ENCODE measurements at regions not wholly inside any gene's neighbourhood (a gene's known extent, or its start where the extent isn't known, plus 50 kb on each side); places are given as distances from the start of the nearest gene placed in this dataset.

DNA sequence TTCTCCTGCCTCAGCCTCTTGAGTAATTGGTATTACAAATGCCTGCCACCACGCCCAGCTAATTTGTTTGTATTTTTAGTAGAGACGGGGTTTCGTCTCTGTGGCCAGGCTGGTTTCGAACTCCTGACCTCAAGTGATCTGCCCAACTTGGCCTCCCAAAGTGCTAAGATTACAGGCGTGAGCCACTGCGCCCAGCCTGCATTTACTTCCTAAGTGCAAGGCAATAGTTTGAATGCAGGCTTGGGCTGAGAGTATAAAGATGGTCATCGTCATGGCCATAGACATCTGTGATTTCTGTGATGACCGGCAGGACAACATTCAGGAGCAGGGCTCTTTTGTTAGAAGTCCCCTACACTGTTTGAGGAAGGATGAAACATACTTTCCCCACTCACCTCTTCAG, 393.9 kb upstream of the SHH start:
- no peak overlapping the region for H3K4me3 Mint-ChIP-seq
- DNase-seq, result no peak
- CTCF ChIA-PET, result no interaction called here
- peaks cover 5% of the 10 kb centered on the region for H3K27me3 Mint-ChIP-seq
- H3K36me3 Mint-ChIP-seq, result no peaks in the 10 kb centered on the region
- H3K4me1 Mint-ChIP-seq, result no peaks in the 10 kb centered on the region
- H3K27ac Mint-ChIP-seq, result no peak overlapping the region
- no peaks in the 10 kb centered on the region for H3K9me3 Mint-ChIP-seq

DNA sequence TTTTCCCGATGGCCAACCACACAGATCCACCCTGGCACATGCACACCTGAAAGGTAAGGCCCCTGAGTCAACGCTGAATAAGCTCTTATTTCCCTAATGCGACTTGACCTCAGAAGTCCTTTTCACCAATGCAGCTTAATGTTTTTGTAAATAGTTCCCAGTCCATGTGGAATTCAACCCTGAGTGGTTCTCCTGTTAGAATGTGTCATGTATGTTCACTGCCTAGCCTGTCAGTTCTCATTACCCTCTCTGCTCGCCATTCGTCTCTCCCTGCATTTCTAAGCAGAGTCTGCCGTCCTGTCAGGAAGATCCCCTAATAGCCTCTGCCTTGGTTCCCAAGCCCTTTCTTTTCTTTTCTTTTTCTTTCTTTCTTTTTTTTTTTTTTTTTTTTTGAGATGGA, 392.6 kb upstream of the SHH start:
- Mint-ChIP-seq H3K4me1 (no peaks in the 10 kb centered on the region), H3K4me3 (no peak overlapping the region), H3K27me3 (peaks cover 5% of the 10 kb centered on the region), H3K36me3 (no peaks in the 10 kb centered on the region), H3K9me3 (no peaks in the 10 kb centered on the region), H3K27ac (no peak overlapping the region)
- CTCF ChIA-PET, result no interaction called here
- no peak for DNase-seq

DNA sequence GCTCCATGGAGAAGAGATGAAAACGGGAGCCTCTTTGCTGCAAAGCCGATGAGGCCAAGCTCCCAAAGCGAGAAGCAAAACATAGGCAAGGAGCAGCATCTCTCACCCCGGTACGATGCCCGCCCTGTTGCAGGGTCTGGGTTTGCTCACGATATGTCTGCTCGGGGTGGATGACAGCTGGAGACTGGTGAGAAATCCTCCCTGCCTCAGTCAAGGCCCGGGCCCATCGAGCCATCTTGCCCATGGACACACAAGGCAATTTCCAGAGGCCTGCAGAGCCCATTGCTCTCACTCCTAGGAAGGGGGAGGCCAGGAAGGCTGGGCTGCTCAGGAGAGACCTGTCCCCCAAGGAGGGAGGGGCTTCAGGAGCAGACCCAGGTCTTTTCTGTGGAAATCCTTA, 391.7 kb upstream of the SHH start:
- Mint-ChIP-seq H3K9me3 (no peaks in the 10 kb centered on the region), H3K27ac (no peak overlapping the region), H3K4me1 (no peaks in the 10 kb centered on the region), H3K4me3 (no peak overlapping the region), H3K27me3 (no peaks in the 10 kb centered on the region), H3K36me3 (no peaks in the 10 kb centered on the region)
- CTCF ChIA-PET, result no interaction called here
- no peak for DNase-seq

DNA sequence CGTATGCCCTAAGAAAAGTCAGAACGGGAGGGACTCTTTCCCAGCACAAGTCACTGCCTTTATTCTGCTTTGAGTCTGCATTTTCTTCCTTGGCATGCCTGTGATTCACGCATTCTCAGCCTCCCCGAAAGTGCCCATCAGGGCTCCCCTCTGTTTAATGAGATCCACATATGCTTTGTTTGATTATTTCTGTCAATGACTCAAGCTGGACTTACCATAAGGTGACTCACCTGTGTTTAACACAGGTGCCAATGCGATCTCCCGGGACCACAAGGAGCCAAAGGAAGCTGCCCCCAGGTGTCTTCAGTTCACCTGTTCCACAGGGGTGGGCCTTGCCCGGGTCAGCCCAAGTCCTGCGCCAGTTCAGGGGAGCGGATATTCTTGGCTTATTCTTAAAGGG, 386.0 kb upstream of the SHH start:
- Mint-ChIP-seq H3K4me1 (no peaks in the 10 kb centered on the region), H3K9me3 (no peaks in the 10 kb centered on the region), H3K4me3 (no peak overlapping the region), H3K27ac (no peak overlapping the region), H3K27me3 (peaks cover 4% of the 10 kb centered on the region), H3K36me3 (no peaks in the 10 kb centered on the region)
- CTCF ChIA-PET, result no interaction called here
- DNase-seq, result no peak

DNA sequence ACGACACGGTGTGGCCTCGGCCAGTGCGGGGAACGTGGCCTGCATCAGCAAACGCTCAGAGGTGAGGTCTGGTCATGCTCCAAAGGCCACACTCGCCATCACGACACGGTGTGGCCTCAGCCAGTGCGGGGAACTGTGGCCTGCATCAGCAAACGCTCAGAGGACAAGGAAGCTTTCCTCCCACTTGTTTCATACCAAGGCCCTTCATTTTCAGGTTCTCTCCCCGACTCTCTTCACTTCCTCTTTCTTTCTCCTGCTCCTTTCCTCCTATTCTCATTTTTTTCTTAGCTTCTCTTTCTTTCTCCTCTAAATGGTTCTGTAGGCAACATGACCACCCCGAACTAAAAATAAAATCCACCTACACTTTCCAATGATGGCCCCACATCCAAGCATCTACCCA, 384.4 kb upstream of the SHH start:
- CTCF ChIA-PET, result no interaction called here
- DNase-seq, result no peak

DNA sequence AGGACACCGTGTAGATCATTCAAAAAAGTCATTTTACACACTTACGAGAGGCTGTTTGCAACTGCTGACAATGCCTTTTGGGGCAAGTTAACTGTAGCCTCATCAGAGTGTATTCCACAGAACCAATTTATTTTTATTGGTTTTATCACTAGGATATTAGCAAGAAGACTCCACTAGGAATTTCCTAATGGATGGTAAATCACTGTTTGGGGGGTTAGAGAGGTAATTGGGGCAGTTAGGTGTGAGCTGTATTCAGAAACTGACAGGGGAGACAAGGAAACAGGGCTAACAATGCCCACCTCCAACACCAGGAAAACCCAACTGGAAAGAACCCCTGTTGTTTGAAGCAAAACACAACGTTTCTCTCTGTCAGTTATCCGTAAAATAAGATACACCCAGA, 383.0 kb upstream of the SHH start:
- H3K4me3 Mint-ChIP-seq, result no peak overlapping the region
- CTCF ChIA-PET, result no interaction called here
- peaks cover 4% of the 10 kb centered on the region for H3K27me3 Mint-ChIP-seq
- H3K9me3 Mint-ChIP-seq, result no peaks in the 10 kb centered on the region
- no peaks in the 10 kb centered on the region for H3K4me1 Mint-ChIP-seq
- DNase-seq, result no peak
- no peaks in the 10 kb centered on the region for H3K36me3 Mint-ChIP-seq
- H3K27ac Mint-ChIP-seq, result no peak overlapping the region

More for the DNA sequence above, 384.4 kb upstream of the SHH start:
- no peaks in the 10 kb centered on the region for H3K36me3 Mint-ChIP-seq
- H3K4me3 Mint-ChIP-seq, result no peak overlapping the region
- H3K27me3 Mint-ChIP-seq, result peaks cover 4% of the 10 kb centered on the region
- no peak overlapping the region for H3K27ac Mint-ChIP-seq
- no peaks in the 10 kb centered on the region for H3K4me1 Mint-ChIP-seq
- no peaks in the 10 kb centered on the region for H3K9me3 Mint-ChIP-seq

DNA sequence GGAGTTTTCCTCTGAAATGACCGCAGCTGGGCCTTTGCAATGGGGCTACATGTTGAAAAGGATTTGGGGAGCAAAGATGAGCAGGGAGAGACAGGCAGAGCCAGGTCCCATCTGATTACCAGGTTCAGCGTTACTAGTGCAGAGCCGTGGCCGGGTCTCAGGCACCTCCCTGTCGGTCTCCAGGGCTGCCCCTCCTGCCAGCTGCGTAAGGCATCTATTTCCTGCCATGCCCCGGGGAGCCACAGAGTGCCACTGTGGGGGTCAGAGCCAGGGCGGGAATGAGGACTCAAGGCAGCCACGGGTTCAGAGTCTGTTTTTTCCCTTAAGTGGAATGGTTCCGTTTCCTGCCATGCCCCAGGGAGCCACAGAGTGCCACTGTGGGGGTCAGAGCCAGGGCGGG, 382.6 kb upstream of the SHH start:
- Mint-ChIP-seq H3K27me3 (peaks cover 4% of the 10 kb centered on the region), H3K27ac (no peak overlapping the region), H3K4me3 (no peak overlapping the region), H3K4me1 (no peaks in the 10 kb centered on the region), H3K36me3 (no peaks in the 10 kb centered on the region), H3K9me3 (no peaks in the 10 kb centered on the region)
- no peak for DNase-seq
- CTCF ChIA-PET, result no interaction called here

DNA sequence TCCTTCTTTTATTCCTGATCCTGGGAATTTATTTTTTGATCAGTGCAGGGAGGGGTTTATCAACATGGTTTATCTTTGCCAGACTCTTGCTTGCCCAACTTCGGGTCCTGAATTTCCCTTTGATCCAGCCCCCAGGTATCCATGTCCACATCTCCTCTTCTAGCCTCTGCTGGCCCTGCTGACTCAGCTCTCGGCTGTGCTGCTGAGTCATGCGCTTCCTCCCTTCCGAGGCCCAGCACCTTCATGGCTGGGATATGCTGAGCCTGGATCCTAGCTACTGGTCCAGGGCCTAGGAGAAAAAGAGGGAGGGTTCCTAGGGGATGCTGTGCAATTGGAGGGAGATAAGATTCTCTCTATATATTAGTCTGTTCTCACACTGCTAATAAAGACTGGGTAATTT, 380.7 kb upstream of the SHH start:
- H3K4me3 Mint-ChIP-seq, result no peak overlapping the region
- H3K9me3 Mint-ChIP-seq, result peaks cover 2% of the 10 kb centered on the region
- no peak overlapping the region for H3K27ac Mint-ChIP-seq
- CTCF ChIA-PET, result no interaction called here
- no peaks in the 10 kb centered on the region for H3K36me3 Mint-ChIP-seq
- DNase-seq, result no peak
- peaks cover 4% of the 10 kb centered on the region for H3K27me3 Mint-ChIP-seq
- no peaks in the 10 kb centered on the region for H3K4me1 Mint-ChIP-seq

DNA sequence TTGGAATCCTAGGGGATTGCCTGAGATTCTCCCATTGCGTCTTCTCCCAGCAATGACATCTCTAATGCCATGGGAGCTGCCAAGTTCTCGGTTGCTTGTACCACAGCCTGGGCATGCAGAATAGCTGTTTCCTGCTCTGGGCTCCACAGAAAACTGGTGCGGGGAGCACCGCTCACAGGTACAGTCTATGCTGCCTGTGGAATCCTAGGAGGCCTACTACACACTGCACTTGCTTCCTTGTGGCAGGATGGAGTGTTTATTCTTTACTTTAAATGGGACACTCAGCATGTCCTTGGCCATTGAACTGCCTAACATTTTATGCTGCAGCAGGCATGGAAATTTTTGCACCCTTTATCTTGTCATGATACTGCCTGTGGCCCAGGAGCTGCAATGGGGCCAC, 378.8 kb upstream of the SHH start:
- CTCF ChIA-PET, result no interaction called here
- H3K9me3 Mint-ChIP-seq, result peaks cover 5% of the 10 kb centered on the region
- DNase-seq, result no peak
- no peak overlapping the region for H3K4me3 Mint-ChIP-seq
- H3K4me1 Mint-ChIP-seq, result no peaks in the 10 kb centered on the region
- H3K27me3 Mint-ChIP-seq, result no peaks in the 10 kb centered on the region
- no peak overlapping the region for H3K27ac Mint-ChIP-seq
- no peaks in the 10 kb centered on the region for H3K36me3 Mint-ChIP-seq

DNA sequence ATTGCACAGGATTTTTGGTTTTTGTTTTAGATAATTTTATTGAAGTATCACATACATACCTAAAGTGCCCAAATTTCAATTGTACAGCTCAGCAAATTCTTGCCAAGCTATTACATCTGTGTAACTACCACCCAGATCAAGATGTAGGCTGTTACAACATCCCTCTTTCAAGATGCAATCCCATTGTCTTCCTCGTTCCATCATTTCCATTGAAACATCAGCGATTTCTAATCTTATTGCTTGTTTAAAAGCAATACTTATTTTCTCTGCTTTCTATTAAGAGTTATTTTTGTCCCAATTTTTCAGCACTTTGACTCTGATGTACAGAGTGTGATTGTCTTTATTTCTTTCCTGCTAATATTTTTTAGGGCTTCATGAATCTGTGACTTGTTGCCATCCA, 372.8 kb upstream of the SHH start:
- Mint-ChIP-seq H3K4me3 (no peak overlapping the region), H3K36me3 (no peaks in the 10 kb centered on the region), H3K9me3 (peaks cover 5% of the 10 kb centered on the region), H3K4me1 (no peaks in the 10 kb centered on the region), H3K27ac (no peak overlapping the region), H3K27me3 (peaks cover 15% of the 10 kb centered on the region)
- no peak for DNase-seq
- CTCF ChIA-PET, result no interaction called here

DNA sequence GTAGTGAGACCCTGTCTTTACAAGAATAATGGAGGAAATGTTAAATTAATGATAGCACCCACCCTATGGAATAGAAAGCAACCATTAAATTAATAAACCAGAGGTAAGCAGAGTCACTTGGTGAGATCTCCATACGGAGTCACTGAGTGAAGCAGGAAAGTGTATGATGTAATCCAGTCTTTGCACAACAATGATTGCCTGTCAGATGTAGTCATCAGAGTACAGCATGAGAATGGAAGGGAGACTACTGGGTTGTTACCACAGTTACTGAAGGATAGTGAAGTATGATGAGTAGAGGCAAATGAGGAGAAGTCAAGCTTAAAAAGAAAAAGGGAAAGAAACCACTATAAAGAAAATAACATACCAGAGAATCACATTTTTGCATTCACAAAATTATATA, 371.9 kb upstream of the SHH start:
- no peak for DNase-seq
- H3K4me1 Mint-ChIP-seq, result no peaks in the 10 kb centered on the region
- no peak overlapping the region for H3K27ac Mint-ChIP-seq
- peaks cover 16% of the 10 kb centered on the region for H3K27me3 Mint-ChIP-seq
- no peaks in the 10 kb centered on the region for H3K36me3 Mint-ChIP-seq
- H3K9me3 Mint-ChIP-seq, result peaks cover 5% of the 10 kb centered on the region
- no peak overlapping the region for H3K4me3 Mint-ChIP-seq
- CTCF ChIA-PET, result no interaction called here

DNA sequence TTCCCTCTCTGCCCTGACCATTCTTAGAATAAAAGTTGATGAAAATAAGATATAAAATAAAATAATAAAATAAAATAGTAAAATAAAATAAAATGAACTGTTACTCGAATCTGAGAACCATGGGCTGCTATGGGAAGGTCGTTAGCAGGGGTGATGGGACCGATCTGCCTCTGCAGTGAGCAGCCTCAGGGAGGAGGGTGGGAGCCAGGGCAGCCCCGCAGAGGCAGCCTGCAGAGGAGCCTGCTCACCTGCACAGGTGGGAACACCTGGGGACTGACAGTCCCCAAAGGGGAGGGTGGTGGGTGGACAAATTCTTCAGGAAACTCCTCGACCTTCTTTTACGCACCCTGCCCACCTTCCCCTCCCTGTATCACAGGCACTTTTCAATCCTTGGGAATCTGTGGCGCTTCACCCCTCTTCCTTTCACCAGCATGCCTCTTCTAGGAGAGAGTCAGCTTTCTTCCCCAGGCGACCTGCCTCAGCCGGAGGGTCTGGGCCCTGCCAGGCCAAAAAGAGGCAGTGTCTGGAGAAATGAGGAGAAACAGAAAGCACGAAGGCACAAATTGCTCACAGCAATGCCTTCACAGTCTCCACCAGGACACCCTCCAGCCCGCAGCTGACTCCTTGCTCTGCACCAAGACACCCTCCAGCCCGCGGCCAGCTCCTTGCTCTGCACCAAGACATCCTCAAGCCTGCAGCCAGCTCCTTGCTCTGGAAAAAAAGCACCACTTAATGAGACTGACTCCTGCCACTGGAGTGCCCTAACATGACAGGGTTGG, 368.4 kb upstream of the SHH start:
- no peaks in the 10 kb centered on the region for H3K4me1 Mint-ChIP-seq
- CTCF ChIA-PET, result no interaction called here
- no peak overlapping the region for H3K27ac Mint-ChIP-seq
- no peak for DNase-seq
- H3K36me3 Mint-ChIP-seq, result no peaks in the 10 kb centered on the region
- H3K9me3 Mint-ChIP-seq, result no peaks in the 10 kb centered on the region
- no peak overlapping the region for H3K4me3 Mint-ChIP-seq
- peaks cover 20% of the 10 kb centered on the region for H3K27me3 Mint-ChIP-seq

DNA sequence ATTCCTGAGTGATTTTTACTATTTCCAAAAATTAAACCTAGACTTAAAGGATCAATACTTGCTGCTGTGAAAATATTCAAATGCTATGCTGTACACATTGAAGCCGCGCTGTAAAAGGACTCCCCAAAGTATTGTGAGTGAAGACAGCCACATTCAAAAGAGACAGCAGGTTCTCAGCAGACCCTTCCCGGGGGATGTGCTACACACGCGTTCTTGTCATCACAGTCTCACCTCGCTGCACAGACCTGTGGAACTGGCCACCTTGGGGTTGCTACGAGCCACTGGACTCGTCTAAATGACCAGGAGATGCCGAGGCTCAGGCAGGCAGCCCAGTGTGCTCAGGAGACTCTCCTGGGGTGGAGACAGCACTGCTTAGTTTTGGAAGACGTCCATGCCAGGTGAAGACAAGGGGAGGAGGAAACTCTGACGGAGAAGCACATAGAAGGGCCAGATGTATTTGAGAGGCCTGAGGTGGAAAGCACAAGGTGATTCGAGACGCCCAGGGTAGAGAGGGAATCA, 367.7 kb upstream of the SHH start:
- no peak for DNase-seq
- Mint-ChIP-seq H3K27ac (no peak overlapping the region), H3K9me3 (no peaks in the 10 kb centered on the region), H3K36me3 (no peaks in the 10 kb centered on the region), H3K4me3 (no peak overlapping the region), H3K4me1 (no peaks in the 10 kb centered on the region), H3K27me3 (peaks cover 17% of the 10 kb centered on the region)
- CTCF ChIA-PET, result no interaction called here

DNA sequence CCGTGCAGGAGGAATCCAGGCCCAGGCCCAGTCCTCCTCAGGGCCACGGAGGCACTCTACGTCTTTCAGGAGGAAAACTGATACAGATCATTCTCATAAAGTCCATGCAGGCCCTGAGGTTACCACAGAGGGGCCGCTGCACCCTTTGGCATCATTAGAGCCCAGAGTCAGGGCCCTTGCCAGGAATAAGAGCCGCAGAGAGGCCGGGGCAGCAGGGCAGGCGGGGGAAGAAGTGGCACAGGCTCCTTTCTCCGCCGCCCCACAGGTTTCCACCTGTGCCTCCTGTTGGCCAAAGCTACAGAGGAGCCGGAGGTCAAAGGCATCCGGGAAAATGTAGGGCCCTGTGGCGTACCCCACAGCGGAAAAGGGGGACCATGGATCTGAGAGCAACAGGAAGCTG, 366.6 kb upstream of the SHH start:
- no peaks in the 10 kb centered on the region for H3K36me3 Mint-ChIP-seq
- peaks cover 15% of the 10 kb centered on the region for H3K27me3 Mint-ChIP-seq
- H3K27ac Mint-ChIP-seq, result no peak overlapping the region
- no peak overlapping the region for H3K4me3 Mint-ChIP-seq
- no peak for DNase-seq
- no peaks in the 10 kb centered on the region for H3K9me3 Mint-ChIP-seq
- no peaks in the 10 kb centered on the region for H3K4me1 Mint-ChIP-seq
- CTCF ChIA-PET, result no interaction called here

DNA sequence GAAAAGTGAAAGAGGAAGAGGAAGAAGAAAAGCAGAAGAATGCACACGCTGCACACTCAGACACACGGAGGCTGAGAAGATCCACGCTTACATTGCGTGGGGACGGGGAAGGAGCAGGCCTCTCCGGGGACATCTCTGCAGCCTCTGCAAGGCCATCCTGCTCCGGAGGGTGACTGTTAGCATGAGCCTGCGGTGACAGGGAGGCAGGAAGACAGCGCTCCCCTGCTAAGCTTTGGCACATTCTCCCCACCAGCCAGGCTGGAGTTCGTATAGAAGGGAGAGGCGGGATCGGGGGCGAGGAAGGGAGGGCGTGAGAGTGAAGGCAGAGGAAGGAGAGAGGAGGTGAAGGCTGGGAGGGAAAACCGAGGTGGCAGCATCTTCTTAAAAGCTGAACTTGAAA, 366.0 kb upstream of the SHH start:
- Mint-ChIP-seq H3K27ac (no peak overlapping the region), H3K4me3 (no peak overlapping the region), H3K27me3 (peaks cover 11% of the 10 kb centered on the region), H3K36me3 (no peaks in the 10 kb centered on the region), H3K4me1 (no peaks in the 10 kb centered on the region), H3K9me3 (no peaks in the 10 kb centered on the region)
- CTCF ChIA-PET, result no interaction called here
- no peak for DNase-seq

All from activated naive CD4-positive, alpha-beta T cell treated with anti-CD3 and anti-CD28 coated beads, Interleukin-2, amount 10 ng/mL, durations not matched to agents 7 days and 5 days (primary cell).